Endothelial cell of umbilical vein (primary cell): ENCODE measurements at regions not wholly inside any gene's neighbourhood (a gene's known extent, or its start where the extent isn't known, plus 50 kb on each side); places are given as distances from the start of the nearest gene placed in this dataset.

Experiments used
- BruUV-seq: library from RNA; stranded (reverse); fragments of 400-500 nt; replicated peaks from 2 replicates; lab custom pipeline; 2021; lab: Mats Ljungman, UMichigan
- CTCF ChIA-PET: fragments of 300-600, 350-600 bp; sonication (Branson Sonifier 250); formaldehyde crosslinking; loops from one replicate; lab custom pipeline; 2021; ENCODE audit warnings: antibody characterized with exemption, inconsistent platforms; lab: Charles Lee
- POLR2A ChIA-PET: fragments of 300-600, 350-600 bp; sonication (Branson Sonifier 250); formaldehyde crosslinking; loops from one replicate; lab custom pipeline; 2021; ENCODE audit warnings: antibody characterized with exemption, inconsistent platforms; lab: Charles Lee
- DNase-seq: peaks from one replicate; pipeline ENCODE4 v3.0.0-alpha.2; 2011; ENCODE audit warnings: low read depth, low spot score
- FAIRE-seq: peaks from 2 replicates; lab custom pipeline; 2011; peaks lifted over from hg19 to GRCh38; lab: Jason Lieb, UNC
- H2AFZ ChIP-seq: 2 replicates; pipeline ENCODE4 v1.6.0; 2012; ENCODE audit warnings: low read depth, low read length, control low read depth, inconsistent platforms
- H3K27ac ChIP-seq: 2 replicates; pipeline ENCODE4 v1.5.1; 2011; ENCODE audit warnings: low read depth, mild to moderate bottlenecking, control low read depth, low read length, moderate library complexity; ENCODE audit not compliant: insufficient read depth
- H3K27me3 ChIP-seq, 2 experiments: 2 replicates each; pipeline versions ENCODE4 v1.6.0 to v1.6.1; 2011; ENCODE audit warnings: low read length in 2 of 2, mixed read lengths in 1 of 2; ENCODE audit not compliant: control insufficient read depth in 2 of 2, insufficient read depth in 2 of 2
- H3K36me3 ChIP-seq, 2 experiments: 2 replicates in 1 of 2; 3 replicates in 1 of 2; pipeline ENCODE4 v1.5.1; 2011; ENCODE audit warnings: low read length in 2 of 2, mild to moderate bottlenecking in 1 of 2, moderate library complexity in 1 of 2; ENCODE audit not compliant: control insufficient read depth in 2 of 2, insufficient read depth in 2 of 2; ENCODE audit errors: extremely low read depth in 1 of 2
- H3K4me1 ChIP-seq: 3 replicates; pipeline ENCODE4 v1.5.1; 2011; ENCODE audit warnings: mild to moderate bottlenecking, low read length; ENCODE audit not compliant: control insufficient read depth, insufficient read depth; ENCODE audit errors: extremely low read depth
- H3K4me2 ChIP-seq: 2 replicates; pipeline ENCODE4 v1.6.1; 2011; ENCODE audit warnings: low read length, control low read depth, mixed read lengths; ENCODE audit not compliant: insufficient read depth
- H3K4me3 ChIP-seq, 3 experiments: fragments of 200-600 bp in 1 of 3; sonication (generic), shearing (Covaris generic) in 1 of 3; replicated peaks in 1 of 3; 2 replicates each; pipeline ENCODE4 v1.5.1; 2011 to 2016; ENCODE audit warnings: control low read depth in 3 of 3, low read length in 3 of 3, mild to moderate bottlenecking in 2 of 3, inconsistent platforms in 1 of 3, low read depth in 1 of 3, moderate library complexity in 1 of 3; ENCODE audit not compliant: insufficient read depth in 1 of 3
- H3K79me2 ChIP-seq: 2 replicates; pipeline ENCODE4 v1.6.0; 2012; ENCODE audit warnings: low read length, inconsistent platforms; ENCODE audit not compliant: control insufficient read depth, insufficient read depth
- H3K9ac ChIP-seq: replicated peaks from 2 replicates; pipeline ENCODE3; 2011; ENCODE audit warnings: low read length, control low read depth; ENCODE audit not compliant: insufficient read depth; ENCODE audit errors: extremely low read depth
- H3K9me1 ChIP-seq: replicated peaks from 3 replicates; pipeline ENCODE4 v1.6.0; 2011; ENCODE audit warnings: mild to moderate bottlenecking, low read length; ENCODE audit not compliant: control insufficient read depth, insufficient read depth; ENCODE audit errors: extremely low read depth
- H3K9me3 ChIP-seq: replicated peaks from 2 replicates; pipeline ENCODE4 v1.5.1; 2012; ENCODE audit warnings: low read length, inconsistent platforms; ENCODE audit not compliant: control insufficient read depth, insufficient read depth
- H4K20me1 ChIP-seq: replicated peaks from 2 replicates; pipeline ENCODE3; 2011; ENCODE audit warnings: mild to moderate bottlenecking, low read length; ENCODE audit not compliant: control insufficient read depth, insufficient read depth; ENCODE audit errors: extremely low read depth
- CTCF ChIP-seq, 2 donors: IDR thresholded peaks; 1 replicate in 1 of 2; 2 replicates in 1 of 2; pipeline ENCODE4 v1.5.1; 2011; ENCODE audit warnings: low read length in 2 of 2, mild to moderate bottlenecking in 2 of 2, moderate library complexity in 2 of 2, control low read depth in 1 of 2, inconsistent platforms in 1 of 2, low read depth in 1 of 2; ENCODE audit not compliant: insufficient read depth in 1 of 2; ENCODE audit errors: extremely low read depth in 1 of 2
- EZH2 ChIP-seq: IDR thresholded peaks from 2 replicates; pipeline ENCODE4 v1.6.1; 2012; ENCODE audit warnings: borderline replicate concordance, low read depth, mild to moderate bottlenecking, moderate library complexity, low read length, inconsistent platforms; ENCODE audit not compliant: severe bottlenecking
- FOS ChIP-seq: IDR thresholded peaks from 2 replicates; pipeline ENCODE4 v1.6.1; 2011; ENCODE audit warnings: mild to moderate bottlenecking, low read length, moderate library complexity, borderline replicate concordance; ENCODE audit not compliant: insufficient read depth
- GATA2 ChIP-seq: IDR thresholded peaks from 2 replicates; pipeline ENCODE4 v1.7.0; 2011; ENCODE audit warnings: low read depth, mild to moderate bottlenecking, moderate library complexity, mixed read lengths, low read length; ENCODE audit not compliant: insufficient read length, insufficient read depth
- JUN ChIP-seq: IDR thresholded peaks from 2 replicates; pipeline ENCODE4 v1.6.1; 2011; ENCODE audit warnings: borderline replicate concordance, low read depth; ENCODE audit not compliant: insufficient read length, insufficient read depth
- MAX ChIP-seq: IDR thresholded peaks from 2 replicates; pipeline ENCODE4 v1.6.1; 2011; ENCODE audit not compliant: insufficient read depth, insufficient read length
- MYC ChIP-seq: IDR thresholded peaks from one replicate; pipeline ENCODE4 v1.6.1; 2011; ENCODE audit warnings: mild to moderate bottlenecking, low read depth, low read length
- POLR2A ChIP-seq: IDR thresholded peaks from 2 replicates; pipeline ENCODE4 v1.6.1; 2012; ENCODE audit warnings: low read depth, mild to moderate bottlenecking, control low read depth, low read length
- POLR2AphosphoS5 ChIP-seq: IDR thresholded peaks from 2 replicates; pipeline ENCODE4 v1.6.1; 2012; ENCODE audit warnings: low read depth, mild to moderate bottlenecking, control low read depth, low read length, moderate library complexity; ENCODE audit not compliant: insufficient read depth
- dilution Hi-C: fragments of 300-500 bp; cut with MboI; formaldehyde crosslinking; loops from one replicate; pipeline ENCODE4 v1.15.0; 2019; ENCODE audit warnings: low sequenced_read_pairs; ENCODE audit not compliant: extremely low pct_ligation_motif_present
- intact Hi-C: fragments of 100-400 bp; cut with micrococcal nuclease; formaldehyde crosslinking; loops from one replicate; pipeline ENCODE4 v1.10.0; 2022

GRCh38 chr3:135908737-135909136 lies 56.8 kb upstream of the PPP2R3A start:
- ChIA-PET CTCF (interaction anchor here (5.6 kb wide), 1 partner anchor 134 kb away, joined by 85 read pairs; no protein-coding TSS in a partner anchor), POLR2A (no interaction called here)
- Histone ChIP-seq H3K4me3 (no peak overlapping the region), H3K9me3 (no peaks in the 10 kb centered on the region), H4K20me1 (no peaks in the 10 kb centered on the region), H3K27ac (no peak overlapping the region), H2AFZ (no peak overlapping the region), H3K79me2 (no peaks in the 10 kb centered on the region), H3K36me3 (no peaks in the 10 kb centered on the region), H3K4me2 (no peak overlapping the region), H3K9me1 (no peaks in the 10 kb centered on the region), H3K4me1 (no peaks in the 10 kb centered on the region), H3K9ac (no peak overlapping the region), H3K27me3 (peaks cover 0 to 2% of the 10 kb centered on the region in 2 experiments)
- DNase-seq (no peak), FAIRE-seq (no peak)
- dilution Hi-C loops (no loop called here), intact Hi-C loops (no loop called here)
- TF ChIP-seq MYC (no peak), POLR2AphosphoS5 (no peak), GATA2 (no peak), CTCF (IDR thresholded peaks at IDR 0.05; ENCODE audit: extremely low read depth in 1 of 2, insufficient read depth in 1 of 2, low read depth in 1 of 2, low read length in 2 of 2) (no peak)
- no TSS peak for BruUV-seq

GRCh38 chr3:135911110-135911509 lies 54.4 kb upstream of the PPP2R3A start:
- Histone ChIP-seq H3K36me3 (no peaks in the 10 kb centered on the region), H3K9me3 (no peaks in the 10 kb centered on the region), H4K20me1 (no peaks in the 10 kb centered on the region), H3K4me2 (no peak overlapping the region), H3K4me3 (no peak overlapping the region), H3K27ac (no peak overlapping the region), H3K9me1 (no peaks in the 10 kb centered on the region), H3K9ac (no peak overlapping the region), H3K79me2 (no peaks in the 10 kb centered on the region), H3K27me3 (peaks cover 0 to 4% of the 10 kb centered on the region in 2 experiments), H3K4me1 (no peaks in the 10 kb centered on the region), H2AFZ (no peak overlapping the region)
- dilution Hi-C loops (no loop called here), intact Hi-C loops (no loop called here)
- DNase-seq (no peak), FAIRE-seq (no peak)
- BruUV-seq, result no TSS peak
- CTCF ChIA-PET, result interaction anchor here (17.9 kb wide), 1 partner anchor 130 kb away, joined by 280 read pairs; no protein-coding TSS in a partner anchor
- POLR2A ChIA-PET, result no interaction called here
- TF ChIP-seq JUN, result no peak
- no peak for TF ChIP-seq POLR2A
- no peak for TF ChIP-seq FOS
- TF ChIP-seq GATA2, result no peak
- TF ChIP-seq EZH2, result no peak
- TF ChIP-seq MAX, result no peak
- TF ChIP-seq MYC, result no peak
- TF ChIP-seq CTCF (IDR thresholded peaks at IDR 0.05; ENCODE audit: extremely low read depth in 1 of 2, insufficient read depth in 1 of 2, low read depth in 1 of 2, low read length in 2 of 2), result no peak
- TF ChIP-seq POLR2AphosphoS5, result no peak
